Heart left ventricle (tissue), 16 donors: ENCODE measurements at regions not wholly inside any gene's neighbourhood (a gene's known extent, or its start where the extent isn't known, plus 50 kb on each side); places are given as distances from the start of the nearest gene placed in this dataset.

Experiments
- ATAC-seq, 4 donors: fragments of 200-7000 bp; cut with Tn5 transposase; one replicate each; pipeline ENCODE4 v1.9.1; 2020 to 2022; ENCODE audit warnings: moderate library complexity in 4 of 4, mild to moderate bottlenecking in 3 of 4, moderate number of reproducible peaks in 1 of 4
- DNase-seq, 5 donors: peaks; one replicate each; pipeline ENCODE4 v3.0.0-alpha.2; 2020
- H3K27ac ChIP-seq, 12 donors: fragments of 200-600 bp; sonication (generic) in 4 of 12; one replicate each; pipeline versions ENCODE4 v1.5.0 to v1.8.0; 2016 to 2022; ENCODE audit warnings: mild to moderate bottlenecking in 2 of 12
- H3K27me3 ChIP-seq, 9 donors: fragments of 200-600 bp; sonication (generic) in 2 of 9; one replicate each; pipeline versions ENCODE4 v1.5.1 to v1.8.0; 2016 to 2022; ENCODE audit warnings: mild to moderate bottlenecking in 3 of 9
- H3K36me3 ChIP-seq, 9 donors: fragments of 200-600 bp; sonication (generic) in 2 of 9; one replicate each; pipeline versions ENCODE4 v1.5.0 to v1.8.0; 2018 to 2022; ENCODE audit warnings: mild to moderate bottlenecking in 2 of 9
- H3K4me1 ChIP-seq, 12 donors: fragments of 200-600 bp; sonication (generic) in 4 of 12; one replicate each; pipeline versions ENCODE4 v1.5.0 to v1.8.0; 2016 to 2022; ENCODE audit warnings: mild to moderate bottlenecking in 3 of 12
- H3K4me3 ChIP-seq, 12 donors: fragments of 200-600 bp; sonication (generic) in 4 of 12; one replicate each; pipeline versions ENCODE4 v1.5.0 to v1.8.0; 2017 to 2022; ENCODE audit warnings: mild to moderate bottlenecking in 9 of 12, moderate library complexity in 4 of 12
- H3K9me3 ChIP-seq, 12 donors: fragments of 200-600 bp; sonication (generic) in 4 of 12; one replicate each; pipeline versions ENCODE4 v1.5.0 to v1.8.0; 2016 to 2022; ENCODE audit warnings: mild to moderate bottlenecking in 1 of 12
- POLR2A ChIP-seq, 2 donors: fragments of 450-650 bp; IDR thresholded peaks; one replicate each; pipeline ENCODE4 v1.6.1; 2017; ENCODE audit warnings: antibody characterized with exemption in 2 of 2, mild to moderate bottlenecking in 2 of 2, moderate library complexity in 2 of 2
- WGBS, 4 donors: extraction: QIAGEN DNeasy Blood & Tissue Kit in 2 of 4; methylation state at CpG; one replicate each; pipeline versions ENCODE4 v1.1.5 to v1.1.7; 2013 to 2018; 5-methylcytosine and 5-hydroxymethylcytosine counted together
- intact Hi-C, 10 donors: fragments of 100-400 bp; cut with DNase I; formaldehyde crosslinking; loops; one replicate each; pipeline versions ENCODE4 v1.11.1 to v1.14.2; 2022
- TF ChIP-seq, protein P1 (sequence below), 12 donors: fragments of 200-600 bp; sonication (generic) in 4 of 12; IDR thresholded peaks; one replicate each; pipeline versions ENCODE4 v1.5.0 to v1.8.0; 2018 to 2022; ENCODE audit warnings: antibody characterized with exemption in 12 of 12, mild to moderate bottlenecking in 5 of 12
- donor health status: ischemic (EF 13 %, LVEDD 7.1; RV severe dilation, severe dysfunction).
- donor health status: healthy with polysubstance abuse.
- donor health status: DM: no; HTN: yes; CAD: no.
- donor health status: DM: no; HTN: no; CAD: no.
- donor health status: ischemic (EF 25% LVEDD 6.9; RV normal size, moderate dysfunction).
- donor health status: ischemic (EF 25% LVEDD 5.7; RV mildly dilated, moderate dysfunction).
- donor health status: healthy.
- donor health status: DM: yes; HTN: yes; CAD: no.
- donor health status: ischemic (EF 35%, LVEDD 5.7; RV mildly dilated, moderate dysfunction).
- donor health status: nonischemic (EF 11% LVEDD 7.7; RV severe dilation, severe dysfunction).
- donor health status: DM: yes; HTN: yes; CAD: no.
- donor health status: PGD.
- donor health status: ischemic (EF 29% LVEDD 5.4; RV normal size, mild dysfunction).
- donor health status: nonischemic (EF 23%, LVEDD 6.1; RV moderate dilation, normal function).

DNA sequence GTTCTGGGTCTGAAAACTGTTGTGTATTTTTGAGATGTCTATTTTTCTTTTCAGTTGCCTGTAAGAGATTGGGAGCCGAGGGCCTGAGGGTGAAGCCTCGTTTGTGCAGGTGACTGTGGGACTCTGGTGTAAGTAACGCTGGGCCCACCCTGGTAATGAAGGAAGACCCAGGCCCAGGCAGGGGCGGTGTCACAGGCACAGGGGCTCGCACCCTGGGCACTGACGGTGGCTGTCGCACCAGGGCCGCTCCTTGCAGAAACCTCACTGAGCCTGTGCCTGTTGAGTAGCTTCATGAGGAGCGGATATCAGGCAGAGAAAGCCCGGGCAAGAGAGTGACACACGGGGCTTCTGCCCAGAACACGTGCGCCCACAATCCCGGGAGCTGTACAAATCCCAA is 541.4 kb downstream of the TRIML1 start:
- Histone ChIP-seq H3K9me3 (peaks cover 0 to 8% (median 0%) of the 10 kb centered on the region in 12 donors), H3K4me3 (no peak overlapping the region), H3K27me3 (no peaks in the 10 kb centered on the region), H3K4me1 (no peaks in the 10 kb centered on the region), H3K27ac (no peak overlapping the region), H3K36me3 (no peaks in the 10 kb centered on the region)
- no peak for TF ChIP-seq POLR2A (IDR thresholded peaks at IDR 0.05)
- TF ChIP-seq, protein P1, sequence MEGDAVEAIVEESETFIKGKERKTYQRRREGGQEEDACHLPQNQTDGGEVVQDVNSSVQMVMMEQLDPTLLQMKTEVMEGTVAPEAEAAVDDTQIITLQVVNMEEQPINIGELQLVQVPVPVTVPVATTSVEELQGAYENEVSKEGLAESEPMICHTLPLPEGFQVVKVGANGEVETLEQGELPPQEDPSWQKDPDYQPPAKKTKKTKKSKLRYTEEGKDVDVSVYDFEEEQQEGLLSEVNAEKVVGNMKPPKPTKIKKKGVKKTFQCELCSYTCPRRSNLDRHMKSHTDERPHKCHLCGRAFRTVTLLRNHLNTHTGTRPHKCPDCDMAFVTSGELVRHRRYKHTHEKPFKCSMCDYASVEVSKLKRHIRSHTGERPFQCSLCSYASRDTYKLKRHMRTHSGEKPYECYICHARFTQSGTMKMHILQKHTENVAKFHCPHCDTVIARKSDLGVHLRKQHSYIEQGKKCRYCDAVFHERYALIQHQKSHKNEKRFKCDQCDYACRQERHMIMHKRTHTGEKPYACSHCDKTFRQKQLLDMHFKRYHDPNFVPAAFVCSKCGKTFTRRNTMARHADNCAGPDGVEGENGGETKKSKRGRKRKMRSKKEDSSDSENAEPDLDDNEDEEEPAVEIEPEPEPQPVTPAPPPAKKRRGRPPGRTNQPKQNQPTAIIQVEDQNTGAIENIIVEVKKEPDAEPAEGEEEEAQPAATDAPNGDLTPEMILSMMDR (IDR thresholded peaks at IDR 0.05): no peak
- DNase-seq (no peak), ATAC-seq (no peak)
- 80 to 90% (median 85%) methylated on average over 10 to 14 of the region's 14 CpGs for WGBS, 4 donors
- intact Hi-C loops: no loop called here

DNA sequence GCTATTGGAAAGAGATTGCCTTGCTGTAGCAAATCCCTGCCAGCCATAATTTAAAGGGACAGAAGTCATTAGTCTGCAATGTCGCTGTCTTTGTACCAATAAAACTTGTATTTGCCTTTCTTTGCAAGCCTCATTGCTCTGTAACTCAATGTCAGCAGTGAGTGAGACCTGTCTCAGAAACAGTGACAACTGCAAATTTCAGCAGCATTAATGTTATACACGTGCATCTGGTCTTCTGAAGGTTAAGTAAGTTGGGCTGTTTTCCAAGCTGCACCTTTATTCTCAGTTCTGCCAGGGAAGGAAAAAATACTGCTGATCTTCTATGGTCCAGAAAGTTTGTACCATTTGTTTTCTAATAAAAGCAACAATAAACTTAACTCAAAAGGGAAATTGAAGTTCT is 543.1 kb downstream of the TRIML1 start:
- H3K36me3 ChIP-seq: no peaks in the 10 kb centered on the region
- no peak overlapping the region for H3K27ac ChIP-seq
- no peak for TF ChIP-seq POLR2A (IDR thresholded peaks at IDR 0.05)
- TF ChIP-seq, protein P1 (IDR thresholded peaks at IDR 0.05): no peak
- no peak for DNase-seq
- peaks cover 0 to 5% (median 0%) of the 10 kb centered on the region in 12 donors for H3K9me3 ChIP-seq
- no peak overlapping the region for H3K4me3 ChIP-seq
- WGBS, 4 donors: 58 to 69% (median 61%) methylated on average over 2 of the region's 2 CpGs
- intact Hi-C loops: no loop called here
- no peaks in the 10 kb centered on the region for H3K27me3 ChIP-seq
- H3K4me1 ChIP-seq: no peaks in the 10 kb centered on the region
- ATAC-seq: no peak

DNA sequence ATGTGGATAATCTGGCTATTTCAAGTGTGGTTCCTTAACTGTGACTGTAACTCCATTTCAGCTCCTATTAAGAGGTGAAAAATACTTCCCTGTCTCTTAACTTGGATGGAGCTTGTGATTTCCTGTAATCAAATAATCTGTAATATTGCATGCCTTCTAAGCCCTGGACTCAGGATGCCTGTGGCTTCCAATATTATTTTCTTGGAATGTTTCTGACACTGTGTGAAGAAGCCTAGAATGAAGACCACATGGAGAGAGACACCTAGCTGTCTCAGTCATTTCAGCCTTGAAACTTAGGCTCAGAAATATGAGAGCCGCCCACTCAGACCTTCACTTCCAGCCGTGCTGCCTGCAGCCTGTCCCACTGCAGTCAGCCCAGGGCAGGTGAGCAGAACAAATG is 544.3 kb downstream of the TRIML1 start:
- H3K4me1 ChIP-seq: no peaks in the 10 kb centered on the region
- no peaks in the 10 kb centered on the region for H3K9me3 ChIP-seq
- intact Hi-C loops: no loop called here
- H3K27me3 ChIP-seq: no peaks in the 10 kb centered on the region
- no peaks in the 10 kb centered on the region for H3K36me3 ChIP-seq
- DNase-seq: no peak
- no peak for ATAC-seq
- no peak overlapping the region for H3K27ac ChIP-seq
- 78 to 85% (median 81%) methylated on average over 2 of the region's 2 CpGs for WGBS, 4 donors
- H3K4me3 ChIP-seq: no peak overlapping the region
- TF ChIP-seq POLR2A (IDR thresholded peaks at IDR 0.05): no peak
- TF ChIP-seq, protein P1 (IDR thresholded peaks at IDR 0.05): no peak

DNA sequence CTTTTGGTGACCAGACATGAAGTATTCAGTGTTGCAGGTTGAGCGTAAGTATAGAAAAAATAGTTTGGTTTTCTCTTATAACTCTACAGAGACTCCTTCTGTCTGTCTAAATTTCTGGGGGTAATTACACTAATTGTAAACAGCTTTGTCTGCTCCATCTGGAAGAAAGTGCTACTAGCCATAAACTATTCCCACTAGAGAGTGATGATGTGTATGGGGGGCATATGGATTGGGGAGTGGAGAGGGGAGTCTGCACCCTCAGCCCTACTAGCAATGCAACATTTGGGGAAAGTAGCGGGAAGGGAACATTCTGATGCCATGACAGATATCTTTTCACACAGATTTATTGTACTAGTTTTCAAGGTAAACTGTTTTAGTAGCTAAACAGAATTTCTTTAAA is 549.7 kb downstream of the TRIML1 start:
- Histone ChIP-seq H3K36me3 (no peaks in the 10 kb centered on the region), H3K9me3 (no peaks in the 10 kb centered on the region), H3K27me3 (peaks cover 0 to 2% (median 0%) of the 10 kb centered on the region in 9 donors), H3K4me3 (no peak overlapping the region), H3K27ac (no peak overlapping the region), H3K4me1 (no peaks in the 10 kb centered on the region)
- TF ChIP-seq, protein P1 (IDR thresholded peaks at IDR 0.05): no peak
- WGBS, 4 donors: 91 to 95% (median 93%) methylated on average over 2 of the region's 2 CpGs
- intact Hi-C loops: no loop called here
- ATAC-seq (no peak), DNase-seq (no peak)
